ENCODE measurements at regions not wholly inside any gene's neighbourhood (a gene's known extent, or its start where the extent isn't known, plus 50 kb on each side); places are given as distances from the start of the nearest gene placed in this dataset.
A peak's percentile ranks its signal among the peaks of the same experiment; 100 is the strongest.

DNA sequence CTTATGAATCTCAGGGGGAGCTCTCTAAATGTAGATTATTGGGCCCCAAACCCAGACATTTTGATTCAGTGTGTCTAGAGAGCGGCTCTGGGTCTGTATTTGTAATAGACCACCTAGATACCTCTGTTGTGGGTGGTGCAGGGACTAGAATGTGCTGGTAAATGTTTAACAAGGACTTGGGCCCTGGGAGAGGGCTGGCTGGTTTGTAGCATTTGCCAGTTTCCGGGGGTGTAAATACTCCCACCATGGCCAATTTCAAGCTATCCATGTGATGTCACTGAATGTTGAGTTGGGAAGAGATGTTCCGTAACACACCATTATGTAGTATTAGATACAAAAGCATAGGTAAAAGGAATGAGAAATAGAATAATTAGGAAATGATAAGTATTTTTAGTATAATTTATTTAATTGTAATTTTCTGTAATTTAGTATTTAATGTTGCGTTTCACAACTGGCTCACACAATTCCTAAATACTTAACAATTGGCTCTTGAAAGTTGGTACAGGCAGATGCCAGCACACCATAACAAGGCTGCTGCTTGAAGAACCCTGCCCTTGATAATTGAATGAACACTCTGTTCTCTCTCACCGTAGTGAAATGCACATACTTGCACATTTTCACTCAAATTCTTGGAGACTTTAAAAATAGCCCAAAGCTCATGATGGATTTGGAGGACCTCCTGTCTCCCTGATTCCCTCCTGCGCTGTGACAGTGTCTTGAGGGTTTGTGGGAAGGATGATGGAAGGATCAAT lies 359.2 kb upstream of the PROK2 start:
- DNase-seq (no peak), ATAC-seq (no peak)
- peaks cover 2% of the 10 kb centered on the region for H3K36me3 Mint-ChIP-seq (ENCODE audit: low read depth)
- no peaks in the 10 kb centered on the region for H3K27me3 Mint-ChIP-seq (ENCODE audit: low read depth)
- peaks cover 8% of the 10 kb centered on the region for H3K4me1 Mint-ChIP-seq (ENCODE audit: low read depth)
- no peak overlapping the region for H3K4me3 Mint-ChIP-seq
- H3K27ac Mint-ChIP-seq, result no peak overlapping the region
- CTCF ChIA-PET, result no interaction called here
- H3K9me3 Mint-ChIP-seq (ENCODE audit: insufficient read depth), result no peaks in the 10 kb centered on the region
- POLR2A ChIA-PET, result no interaction called here

DNA sequence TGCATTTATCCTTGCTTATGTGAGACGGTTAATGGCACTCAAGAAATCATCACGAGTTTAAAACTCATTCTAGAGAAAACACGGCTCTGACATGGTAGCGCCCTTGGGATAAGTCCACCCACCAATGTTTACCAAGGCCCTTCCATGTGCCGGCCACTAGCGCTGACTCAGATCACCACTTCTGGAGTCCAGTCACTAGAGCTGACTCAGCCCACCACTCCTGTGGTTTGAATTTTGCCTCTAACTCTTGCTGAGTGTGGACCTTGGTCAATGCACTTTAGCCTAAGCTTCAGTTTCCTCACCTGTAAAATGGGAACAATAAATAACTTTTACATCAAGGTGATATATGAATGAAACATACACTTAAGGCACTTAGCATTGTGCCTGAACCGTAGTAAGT lies 358.4 kb upstream of the PROK2 start:
- DNase-seq (no peak), ATAC-seq (no peak)
- H3K27me3 Mint-ChIP-seq (ENCODE audit: low read depth), result no peaks in the 10 kb centered on the region
- no peaks in the 10 kb centered on the region for H3K36me3 Mint-ChIP-seq (ENCODE audit: low read depth)
- no peaks in the 10 kb centered on the region for H3K9me3 Mint-ChIP-seq (ENCODE audit: insufficient read depth)
- no peak overlapping the region for H3K4me3 Mint-ChIP-seq
- CTCF ChIA-PET, result no interaction called here
- H3K4me1 Mint-ChIP-seq (ENCODE audit: low read depth), result peaks cover 8% of the 10 kb centered on the region
- H3K27ac Mint-ChIP-seq, result no peak overlapping the region
- POLR2A ChIA-PET, result no interaction called here

DNA sequence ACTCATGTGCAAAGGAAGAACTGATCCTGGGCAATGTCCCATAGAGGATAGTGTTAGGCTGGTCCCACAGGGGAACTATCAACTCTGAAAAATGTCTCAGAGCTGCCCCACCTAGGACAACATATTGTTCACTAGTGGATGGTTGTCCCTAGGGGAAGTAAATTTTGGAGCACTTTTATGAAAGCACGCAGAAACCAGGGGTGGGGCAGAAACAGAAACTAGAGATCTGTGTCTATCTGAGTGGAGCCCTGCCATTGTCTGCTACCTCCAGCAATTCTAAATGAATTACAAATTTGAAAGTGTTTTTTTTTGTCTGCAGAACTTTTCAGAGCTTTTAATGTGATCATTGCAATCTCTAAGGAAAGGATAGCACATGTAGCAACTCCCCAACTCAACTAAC lies 357.1 kb upstream of the PROK2 start:
- DNase-seq, result no peak
- ATAC-seq, result no peak
- no peak overlapping the region for H3K4me3 Mint-ChIP-seq
- H3K27ac Mint-ChIP-seq, result no peak overlapping the region
- H3K4me1 Mint-ChIP-seq (ENCODE audit: low read depth), result peaks cover 15% of the 10 kb centered on the region
- POLR2A ChIA-PET, result no interaction called here
- no peaks in the 10 kb centered on the region for H3K9me3 Mint-ChIP-seq (ENCODE audit: insufficient read depth)
- H3K27me3 Mint-ChIP-seq (ENCODE audit: low read depth), result no peaks in the 10 kb centered on the region
- H3K36me3 Mint-ChIP-seq (ENCODE audit: low read depth), result no peaks in the 10 kb centered on the region
- CTCF ChIA-PET, result no interaction called here

DNA sequence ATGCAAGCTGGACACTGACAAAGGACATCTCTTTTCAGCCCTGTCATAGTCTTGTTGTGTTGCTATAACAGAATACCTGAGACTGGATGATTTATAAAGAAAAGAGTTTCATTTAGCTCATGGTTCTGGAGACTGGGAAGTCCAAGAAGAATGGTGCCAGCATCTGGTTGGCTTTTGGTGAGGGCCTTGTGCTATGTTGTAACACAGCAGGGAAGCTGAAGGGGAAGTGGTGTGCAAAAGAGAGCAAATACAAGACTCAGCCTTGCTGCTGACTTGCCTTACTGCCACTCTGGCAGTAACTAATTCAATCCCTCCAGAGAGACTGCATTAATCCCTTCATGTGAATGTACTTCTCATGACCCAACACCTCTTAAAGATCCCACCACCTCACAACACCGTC lies 356.3 kb upstream of the PROK2 start:
- ChIA-PET CTCF (no interaction called here), POLR2A (no interaction called here)
- ATAC-seq, result no peak
- H3K36me3 Mint-ChIP-seq (ENCODE audit: low read depth), result no peaks in the 10 kb centered on the region
- peaks cover 15% of the 10 kb centered on the region for H3K4me1 Mint-ChIP-seq (ENCODE audit: low read depth)
- H3K4me3 Mint-ChIP-seq, result no peak overlapping the region
- DNase-seq, result no peak
- H3K9me3 Mint-ChIP-seq (ENCODE audit: insufficient read depth), result no peaks in the 10 kb centered on the region
- H3K27ac Mint-ChIP-seq, result no peak overlapping the region
- no peaks in the 10 kb centered on the region for H3K27me3 Mint-ChIP-seq (ENCODE audit: low read depth)

DNA sequence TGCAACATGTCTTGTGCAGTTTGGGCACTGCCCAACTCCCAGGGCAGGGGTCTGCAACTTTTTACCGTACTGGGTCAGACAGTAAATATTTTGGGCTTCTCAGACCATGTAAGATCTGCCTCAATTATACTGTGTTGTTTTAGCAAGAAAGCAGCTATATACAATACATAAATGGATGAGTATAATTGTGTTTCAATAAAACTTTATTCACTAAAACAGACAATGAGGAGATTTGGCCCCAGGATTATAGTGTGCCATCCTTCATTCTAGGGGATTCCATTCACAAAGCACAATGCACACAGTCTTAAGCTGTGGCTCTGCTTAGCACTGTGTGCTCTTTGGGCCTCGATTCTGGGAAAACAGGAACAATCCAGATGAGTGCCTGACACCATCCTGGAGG lies 354.4 kb upstream of the PROK2 start:
- no peaks in the 10 kb centered on the region for H3K27me3 Mint-ChIP-seq (ENCODE audit: low read depth)
- no peak overlapping the region for H3K27ac Mint-ChIP-seq
- POLR2A ChIA-PET, result no interaction called here
- H3K4me3 Mint-ChIP-seq, result no peak overlapping the region
- CTCF ChIA-PET, result interaction anchor here (1.1 to 1.8 kb wide), 2 partner anchors 264 to 683 kb away, joined by 3 read pairs; no protein-coding TSS in a partner anchor
- DNase-seq (no peak), ATAC-seq (no peak)
- H3K36me3 Mint-ChIP-seq (ENCODE audit: low read depth), result no peaks in the 10 kb centered on the region
- no peaks in the 10 kb centered on the region for H3K9me3 Mint-ChIP-seq (ENCODE audit: insufficient read depth)
- peaks cover 14% of the 10 kb centered on the region for H3K4me1 Mint-ChIP-seq (ENCODE audit: low read depth)

DNA sequence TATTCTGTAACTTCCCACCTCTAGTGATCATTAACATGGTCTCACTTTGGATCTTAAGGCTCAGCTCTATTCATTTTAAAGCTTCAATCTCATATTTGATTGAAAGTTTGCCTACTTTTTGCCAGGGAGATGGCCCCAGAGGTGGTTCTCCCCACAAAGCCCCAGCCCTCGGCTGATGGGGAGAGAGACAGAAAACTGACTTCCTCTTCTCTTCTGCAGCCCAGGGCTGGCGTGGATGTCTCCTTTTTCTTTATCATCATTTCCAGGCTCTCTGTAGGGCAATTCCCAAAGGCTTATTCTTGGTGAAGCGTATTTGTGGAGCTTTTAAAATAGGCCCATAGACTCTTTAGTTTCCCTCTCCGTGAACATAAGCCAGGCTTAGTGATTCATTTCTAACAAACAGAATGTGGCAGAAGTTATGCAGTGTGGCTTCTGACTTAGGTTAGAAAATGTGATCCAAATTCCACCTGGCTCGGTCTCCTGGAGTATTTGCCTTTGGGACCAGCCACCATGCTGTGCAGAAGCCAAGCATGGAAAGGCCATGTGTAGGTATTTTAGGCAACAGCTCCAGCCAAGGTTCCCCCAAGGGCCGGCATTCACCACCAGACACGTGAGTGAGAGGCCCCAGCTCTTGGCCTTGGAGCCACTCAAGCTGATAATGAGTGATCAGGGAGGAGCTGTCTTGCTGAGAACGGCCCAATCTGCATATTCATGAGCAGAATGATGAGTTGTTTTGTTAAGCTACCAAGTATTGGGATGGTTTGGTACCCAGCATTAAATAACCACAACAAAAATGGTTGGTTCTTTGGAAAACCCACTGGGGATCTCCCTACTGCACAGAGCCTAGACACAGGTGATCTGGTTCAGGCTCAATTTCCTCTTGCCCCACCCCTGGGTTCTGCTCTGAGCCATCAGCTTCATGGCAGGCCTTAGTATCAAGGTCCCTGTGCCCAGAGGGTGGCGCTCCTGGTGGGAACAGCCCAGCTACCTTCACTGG lies 353.2 kb upstream of the PROK2 start:
- POLR2A ChIA-PET, result interaction anchor here (0.6 kb wide), 1 partner anchor 105 kb away, joined by 3 read pairs; no protein-coding TSS in a partner anchor

DNA sequence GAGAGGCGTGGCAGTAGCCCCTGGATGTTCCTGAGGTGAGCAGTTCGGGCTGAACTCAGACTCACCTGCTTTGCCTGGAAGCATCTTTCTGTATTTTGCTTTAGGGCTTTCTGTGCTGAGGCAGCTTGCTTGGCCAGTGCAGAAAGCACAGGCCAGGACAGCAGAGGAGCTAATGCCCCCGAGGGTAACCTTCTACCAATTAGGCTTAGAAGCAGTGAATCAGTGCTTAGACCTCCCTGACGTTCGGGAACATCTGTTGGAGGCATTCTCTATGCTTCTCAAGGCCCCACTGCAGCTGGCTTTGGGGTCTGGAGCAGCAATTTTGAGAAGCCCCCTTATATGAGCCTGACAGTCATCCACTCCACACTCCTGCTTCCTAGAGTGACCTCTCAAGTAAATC lies 350.7 kb upstream of the PROK2 start:
- no peaks in the 10 kb centered on the region for H3K27me3 Mint-ChIP-seq (ENCODE audit: low read depth)
- no peak overlapping the region for H3K4me3 Mint-ChIP-seq
- DNase-seq, result no peak
- no peaks in the 10 kb centered on the region for H3K9me3 Mint-ChIP-seq (ENCODE audit: insufficient read depth)
- H3K4me1 Mint-ChIP-seq (ENCODE audit: low read depth), result peaks cover 14% of the 10 kb centered on the region
- ChIA-PET POLR2A (no interaction called here), CTCF (interaction anchor here (1.3 kb wide), 1 partner anchor 33 kb away, joined by 4 read pairs; no protein-coding TSS in a partner anchor)
- no peak overlapping the region for H3K27ac Mint-ChIP-seq
- no peaks in the 10 kb centered on the region for H3K36me3 Mint-ChIP-seq (ENCODE audit: low read depth)
- no peak for ATAC-seq

More for the DNA sequence above, 353.2 kb upstream of the PROK2 start:
- no peak overlapping the region for H3K4me3 Mint-ChIP-seq
- CTCF ChIA-PET, result interaction anchor here (1.1 to 1.8 kb wide), 3 partner anchors 42 to 684 kb away, joined by 3 read pairs; no protein-coding TSS in a partner anchor
- no peaks in the 10 kb centered on the region for H3K9me3 Mint-ChIP-seq (ENCODE audit: insufficient read depth)
- peaks cover 14% of the 10 kb centered on the region for H3K4me1 Mint-ChIP-seq (ENCODE audit: low read depth)
- ATAC-seq (no peak), DNase-seq (no peak)
- no peaks in the 10 kb centered on the region for H3K27me3 Mint-ChIP-seq (ENCODE audit: low read depth)
- no peaks in the 10 kb centered on the region for H3K36me3 Mint-ChIP-seq (ENCODE audit: low read depth)
- no peak overlapping the region for H3K27ac Mint-ChIP-seq

DNA sequence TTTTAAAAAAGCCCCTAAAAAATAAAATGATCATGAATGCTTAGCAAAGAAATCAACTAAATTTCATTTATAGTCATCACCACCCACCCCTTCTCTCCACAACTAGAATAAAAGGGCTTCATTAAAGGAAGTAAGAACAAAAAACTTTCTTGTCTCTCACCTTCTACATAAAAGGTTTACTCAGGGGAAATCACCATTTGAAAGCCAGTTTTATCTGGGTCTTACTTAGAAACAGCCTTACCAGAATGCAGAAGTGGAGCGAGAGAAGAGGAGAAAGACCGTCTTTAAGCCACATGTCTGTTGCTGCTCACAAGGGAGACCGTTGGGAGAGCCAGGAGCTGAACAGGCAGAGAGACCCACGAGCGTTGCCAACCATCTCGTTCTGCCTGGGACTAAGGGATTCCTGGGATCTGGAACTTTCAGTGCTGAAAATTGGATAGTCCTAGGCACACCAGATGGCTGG lies 350.1 kb upstream of the PROK2 start:
- no peaks in the 10 kb centered on the region for H3K27me3 Mint-ChIP-seq (ENCODE audit: low read depth)
- ChIA-PET POLR2A (no interaction called here), CTCF (no interaction called here)
- no peak for DNase-seq
- H3K36me3 Mint-ChIP-seq (ENCODE audit: low read depth), result no peaks in the 10 kb centered on the region
- H3K9me3 Mint-ChIP-seq (ENCODE audit: insufficient read depth), result no peaks in the 10 kb centered on the region
- peak overlapping the region; percentile 20 for H3K27ac Mint-ChIP-seq
- peaks cover 14% of the 10 kb centered on the region for H3K4me1 Mint-ChIP-seq (ENCODE audit: low read depth)
- no peak overlapping the region for H3K4me3 Mint-ChIP-seq
- no peak for ATAC-seq

DNA sequence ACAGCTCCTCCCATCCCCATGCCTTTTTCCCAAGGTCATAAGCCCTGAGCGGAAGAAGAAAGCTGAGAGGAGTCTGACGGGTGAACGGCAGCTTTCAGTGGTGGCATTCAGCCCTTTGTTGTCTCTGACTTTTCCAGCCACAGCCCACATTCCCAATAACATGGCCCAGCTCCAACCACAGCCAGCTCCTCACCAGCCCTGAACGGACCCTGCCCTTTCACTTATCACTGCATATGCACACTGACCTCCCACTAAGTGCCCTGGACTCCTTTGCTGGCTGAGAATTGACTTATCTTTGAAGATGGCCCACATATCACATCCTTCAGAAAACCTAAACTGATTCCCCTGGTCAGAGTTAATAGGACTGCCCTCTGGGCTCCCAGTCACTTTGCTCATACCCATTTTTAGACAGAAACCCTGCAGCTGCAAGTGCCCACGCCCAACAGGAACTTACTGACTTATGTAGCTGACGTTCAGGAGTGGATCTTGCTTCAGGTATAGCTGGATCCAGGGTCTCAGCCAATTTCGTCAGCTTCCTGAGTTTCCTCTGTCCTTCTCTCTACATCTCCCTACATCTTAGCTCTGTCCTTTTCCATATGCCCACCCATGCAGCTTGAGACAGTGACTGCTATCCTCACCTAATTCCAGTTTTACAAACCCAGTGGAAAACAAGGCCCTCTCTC lies 348.5 kb upstream of the PROK2 start:
- no peak overlapping the region for H3K27ac Mint-ChIP-seq
- ATAC-seq, result no peak
- POLR2A ChIA-PET, result no interaction called here

DNA sequence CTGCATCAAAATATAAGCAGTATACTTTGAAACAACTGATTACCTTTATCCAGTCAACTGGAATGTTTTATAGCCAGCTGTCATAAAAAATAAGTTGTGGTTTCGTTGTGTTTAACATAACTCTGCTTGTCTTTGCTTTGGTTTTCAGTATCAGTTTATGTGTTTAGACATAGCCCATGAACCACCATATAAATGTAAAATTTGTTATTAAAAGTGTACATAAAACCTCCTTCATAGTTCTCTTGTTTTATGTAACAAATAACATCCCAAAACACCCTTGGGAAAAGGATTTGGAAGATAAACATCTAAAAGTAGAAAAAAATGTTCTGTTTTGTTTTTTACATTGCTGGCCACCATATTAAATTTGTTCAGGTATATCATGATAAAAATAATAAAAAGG lies 347.0 kb upstream of the PROK2 start:
- no peaks in the 10 kb centered on the region for H3K9me3 Mint-ChIP-seq (ENCODE audit: insufficient read depth)
- no peaks in the 10 kb centered on the region for H3K36me3 Mint-ChIP-seq (ENCODE audit: low read depth)
- H3K27me3 Mint-ChIP-seq (ENCODE audit: low read depth), result no peaks in the 10 kb centered on the region
- H3K27ac Mint-ChIP-seq, result no peak overlapping the region
- DNase-seq (no peak), ATAC-seq (no peak)
- peaks cover 6% of the 10 kb centered on the region for H3K4me1 Mint-ChIP-seq (ENCODE audit: low read depth)
- CTCF ChIA-PET, result no interaction called here
- POLR2A ChIA-PET, result no interaction called here
- no peak overlapping the region for H3K4me3 Mint-ChIP-seq

More for the DNA sequence above, 348.5 kb upstream of the PROK2 start:
- DNase-seq, result no peak
- CTCF ChIA-PET, result no interaction called here
- H3K4me3 Mint-ChIP-seq, result no peak overlapping the region
- no peaks in the 10 kb centered on the region for H3K9me3 Mint-ChIP-seq (ENCODE audit: insufficient read depth)
- H3K4me1 Mint-ChIP-seq (ENCODE audit: low read depth), result peaks cover 14% of the 10 kb centered on the region
- no peaks in the 10 kb centered on the region for H3K27me3 Mint-ChIP-seq (ENCODE audit: low read depth)
- no peaks in the 10 kb centered on the region for H3K36me3 Mint-ChIP-seq (ENCODE audit: low read depth)

DNA sequence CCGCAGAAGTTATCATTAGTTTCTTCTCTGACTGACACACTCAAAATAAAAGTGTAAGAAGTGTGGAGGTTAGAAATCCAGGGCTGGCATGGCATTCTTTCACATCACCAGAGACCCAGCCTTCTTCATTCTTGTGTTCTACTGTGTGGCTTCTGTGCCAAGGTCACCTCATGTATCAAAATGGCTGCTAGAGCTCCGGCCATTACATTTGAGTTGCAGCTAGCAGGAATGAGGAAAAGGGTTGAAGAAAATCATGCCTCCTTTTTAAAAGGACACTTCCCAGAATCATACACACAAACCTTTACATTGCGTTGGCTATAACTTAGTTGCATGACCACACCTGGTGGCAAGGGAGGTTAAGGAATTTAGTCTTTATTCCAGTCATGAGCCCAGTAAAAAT lies 345.6 kb upstream of the PROK2 start:
- Mint-ChIP-seq H3K4me1 (ENCODE audit: low read depth) (peaks cover 6% of the 10 kb centered on the region), H3K27ac (no peak overlapping the region), H3K27me3 (ENCODE audit: low read depth) (no peaks in the 10 kb centered on the region), H3K36me3 (ENCODE audit: low read depth) (no peaks in the 10 kb centered on the region), H3K9me3 (ENCODE audit: insufficient read depth) (no peaks in the 10 kb centered on the region), H3K4me3 (no peak overlapping the region)
- no peak for ATAC-seq
- POLR2A ChIA-PET, result no interaction called here
- CTCF ChIA-PET, result no interaction called here
- no peak for DNase-seq

Measured in activated CD8-positive, alpha-beta T cell treated with anti-CD3 and anti-CD28 coated beads, Interleukin-2, amount 10 ng/mL, durations not matched to agents 7 days and 5 days (primary cell).